HG02885 (cell line): ENCODE measurements at regions not wholly inside any gene's neighbourhood (a gene's known extent, or its start where the extent isn't known, plus 50 kb on each side); places are given as distances from the start of the nearest gene placed in this dataset.
"Not testable (repeated sequence)": the region's sequence is repeated elsewhere in the genome, so short reads cannot be mapped to it uniquely, and the experiment has no call there.

Experiments used
- ATAC-seq: cut with Tn5 transposase; IDR thresholded peaks from one replicate; pipeline ENCODE4 v1.9.1; 2021; ENCODE audit warnings: mild to moderate bottlenecking; ENCODE audit not compliant: unreplicated experiment, poor library complexity

DNA sequence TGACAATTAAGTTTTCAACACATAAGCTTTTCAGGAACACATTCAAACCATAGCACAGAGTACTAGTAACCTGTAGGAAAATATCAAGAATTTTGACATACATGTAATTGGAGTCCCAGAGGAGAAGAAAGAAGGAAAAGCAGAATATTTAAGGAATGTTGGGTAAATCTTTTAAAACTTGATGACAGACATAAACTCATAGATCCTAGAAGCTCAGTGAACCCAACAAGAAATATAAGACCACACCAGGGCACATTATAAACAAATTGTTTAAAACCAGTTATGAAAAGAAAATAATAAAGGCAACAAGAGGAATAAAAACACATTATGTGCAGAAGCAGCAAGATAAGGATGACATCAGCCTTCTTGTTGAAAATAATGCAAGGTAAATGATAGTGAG, 151.5 kb upstream of the ATXN1 start:
- no peak for ATAC-seq

DNA sequence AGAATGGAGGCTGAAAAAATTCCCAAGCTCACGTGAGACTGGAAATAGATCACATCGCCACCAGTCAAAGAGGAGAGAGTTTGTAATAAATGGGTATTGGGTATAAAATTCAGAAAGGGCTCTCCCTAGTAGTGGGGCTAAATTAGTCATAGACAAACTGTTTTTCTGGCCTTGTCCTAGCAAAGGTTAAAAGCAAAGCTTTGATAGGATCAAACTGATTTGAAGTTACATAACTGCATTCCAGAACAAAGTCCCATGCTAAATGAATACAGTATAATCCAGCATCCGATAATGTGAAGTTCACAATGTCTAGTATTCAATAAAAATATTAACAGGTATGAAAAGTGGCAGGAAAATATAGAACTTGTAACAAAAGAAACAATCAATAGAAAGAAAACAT, 149.8 kb upstream of the ATXN1 start:
- ATAC-seq = no peak

DNA sequence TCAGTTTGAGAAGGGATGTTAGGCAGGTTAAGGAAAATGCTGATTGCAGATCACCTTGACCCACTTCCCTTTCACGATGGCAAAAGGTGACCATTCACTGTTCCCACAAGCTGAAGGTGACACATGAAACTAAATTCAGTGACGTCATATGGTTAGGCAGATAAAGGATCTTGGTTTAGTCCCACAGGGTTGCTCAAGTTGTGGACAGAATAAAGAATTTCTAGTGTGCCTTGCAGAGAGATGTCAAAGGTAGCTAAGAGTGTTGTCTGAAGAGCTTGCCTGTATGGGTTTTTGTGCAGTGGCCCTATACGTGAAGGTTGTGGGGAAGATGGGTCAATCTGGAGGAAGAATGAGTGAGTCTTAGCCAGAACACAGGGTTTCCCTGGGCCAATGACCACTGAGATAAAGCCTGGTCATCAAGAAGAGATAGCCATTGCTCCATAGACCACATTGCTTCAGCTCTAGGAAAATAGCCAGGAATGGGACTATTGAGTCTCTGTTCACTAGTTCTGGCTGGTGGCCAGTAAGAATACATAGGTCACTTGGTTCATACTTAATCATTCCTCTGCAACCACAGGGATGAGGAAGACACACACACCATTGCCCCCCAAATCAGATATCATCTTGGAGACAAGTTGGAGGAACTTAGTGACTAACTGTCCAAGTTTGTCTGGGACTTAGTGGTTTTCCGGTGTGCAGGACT, 148.5 kb upstream of the ATXN1 start:
- ATAC-seq = no peak

DNA sequence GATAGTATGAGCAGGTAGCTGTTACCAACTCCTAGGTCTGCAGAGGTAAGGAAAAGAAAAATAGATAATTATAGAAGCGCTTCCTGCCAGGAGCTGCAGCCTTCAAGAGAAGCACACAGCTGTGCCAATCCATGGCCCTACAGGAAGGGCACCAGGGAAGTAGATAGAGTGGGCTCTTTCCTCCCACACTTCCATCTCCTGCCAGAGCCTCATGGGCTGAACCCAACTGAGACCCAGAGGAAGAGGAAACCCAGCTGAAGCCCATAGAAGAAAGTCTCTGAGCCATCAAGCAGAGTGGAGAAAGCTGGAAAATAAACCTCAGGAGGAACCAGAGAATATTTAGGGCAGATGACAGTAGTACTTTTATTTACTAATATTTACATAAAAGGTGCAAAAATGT, 146.7 kb upstream of the ATXN1 start:
- no peak for ATAC-seq

DNA sequence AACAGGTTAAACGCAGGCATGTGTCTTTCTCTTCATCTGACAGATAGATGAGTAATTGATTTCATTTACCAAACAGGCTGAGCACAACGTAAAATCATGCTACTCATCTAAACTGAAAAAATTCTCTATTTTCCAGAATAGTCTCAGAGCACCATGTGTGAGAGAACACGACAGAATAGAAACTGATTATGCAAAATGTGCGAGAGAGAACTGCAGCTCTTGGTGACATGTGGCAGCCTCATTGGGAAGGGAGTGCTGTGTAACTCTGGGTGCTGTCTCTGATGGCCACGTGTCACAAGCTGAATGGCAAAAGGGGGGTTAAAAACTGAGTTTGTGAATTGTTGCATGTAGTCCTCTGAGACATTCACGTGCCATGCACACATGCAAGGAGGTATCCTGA, 143.7 kb upstream of the ATXN1 start:
- no peak for ATAC-seq

DNA sequence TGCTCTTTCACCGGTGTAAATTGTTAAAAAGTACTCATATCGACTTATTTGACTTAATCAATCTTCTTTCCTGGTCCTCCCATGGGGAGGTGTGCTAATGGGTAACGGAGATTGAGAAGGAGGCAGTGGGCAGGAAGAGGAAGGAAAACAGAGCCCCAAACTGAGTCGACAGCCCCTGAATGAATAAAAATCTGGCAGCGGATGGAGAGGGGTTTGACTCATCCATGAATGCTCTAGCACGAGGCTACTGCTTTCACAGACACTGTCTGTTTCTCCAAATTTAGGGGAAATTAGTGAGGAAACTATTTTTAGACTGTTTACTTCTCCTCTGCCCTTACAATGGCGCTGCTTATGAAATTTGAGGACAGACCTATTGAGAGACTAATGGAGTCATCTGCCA, 142.2 kb upstream of the ATXN1 start:
- no peak for ATAC-seq

DNA sequence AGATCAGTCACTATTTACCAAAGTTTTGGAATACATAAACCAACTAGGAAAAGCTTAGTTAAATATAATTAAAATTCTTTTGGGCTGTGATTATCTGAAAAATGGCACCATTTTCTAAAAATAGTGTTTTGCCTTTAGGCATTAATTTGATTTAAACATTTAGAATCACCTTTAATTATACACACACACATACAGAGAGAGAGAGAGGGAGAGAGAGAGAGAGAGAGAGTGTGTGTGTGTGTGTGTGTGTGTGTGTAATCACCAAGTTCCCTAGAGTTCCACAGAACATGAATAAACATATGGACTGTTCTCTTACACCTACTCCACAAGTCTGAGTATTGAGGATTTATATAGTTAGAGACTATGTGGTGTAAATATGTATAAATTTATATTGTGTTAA, 141.2 kb upstream of the ATXN1 start:
- no peak for ATAC-seq

DNA sequence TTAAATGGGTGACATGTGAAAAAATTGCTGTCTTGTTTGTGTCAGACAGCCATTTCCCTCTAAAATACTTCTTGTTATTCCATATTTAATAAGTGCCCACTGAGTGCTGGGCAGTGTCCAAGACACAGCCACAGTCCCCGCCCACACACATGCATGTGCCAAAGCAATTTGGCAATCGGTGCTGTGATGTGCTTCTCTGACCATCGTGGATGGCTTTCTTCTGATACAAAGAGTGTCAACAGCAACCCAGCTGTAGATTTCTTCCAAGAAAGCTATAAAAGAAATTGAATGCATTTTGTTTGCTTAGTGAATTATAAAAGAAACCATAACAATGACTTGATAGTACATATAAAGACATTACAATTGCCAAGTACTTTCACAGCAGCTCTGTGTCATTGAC, 140.5 kb upstream of the ATXN1 start:
- ATAC-seq = no peak

DNA sequence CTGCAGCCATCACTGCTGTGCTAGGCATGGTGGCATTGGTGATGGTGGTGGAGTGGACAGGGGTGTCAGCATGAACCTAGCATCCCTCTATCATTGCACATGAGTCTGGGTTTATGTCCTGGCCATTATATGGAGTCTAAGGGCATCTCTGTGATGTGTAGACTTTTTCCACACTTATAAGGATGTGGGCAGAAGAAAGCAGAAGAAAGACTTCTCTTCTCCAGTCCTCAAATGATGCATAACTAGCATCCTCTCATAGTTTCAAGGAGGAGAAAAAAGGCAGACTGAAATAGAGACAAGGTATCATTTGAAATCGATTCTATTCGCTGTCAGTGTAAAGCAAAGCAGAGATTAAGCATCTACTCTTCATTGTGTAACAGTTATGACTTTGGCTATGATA, 140.0 kb upstream of the ATXN1 start:
- ATAC-seq = no peak

DNA sequence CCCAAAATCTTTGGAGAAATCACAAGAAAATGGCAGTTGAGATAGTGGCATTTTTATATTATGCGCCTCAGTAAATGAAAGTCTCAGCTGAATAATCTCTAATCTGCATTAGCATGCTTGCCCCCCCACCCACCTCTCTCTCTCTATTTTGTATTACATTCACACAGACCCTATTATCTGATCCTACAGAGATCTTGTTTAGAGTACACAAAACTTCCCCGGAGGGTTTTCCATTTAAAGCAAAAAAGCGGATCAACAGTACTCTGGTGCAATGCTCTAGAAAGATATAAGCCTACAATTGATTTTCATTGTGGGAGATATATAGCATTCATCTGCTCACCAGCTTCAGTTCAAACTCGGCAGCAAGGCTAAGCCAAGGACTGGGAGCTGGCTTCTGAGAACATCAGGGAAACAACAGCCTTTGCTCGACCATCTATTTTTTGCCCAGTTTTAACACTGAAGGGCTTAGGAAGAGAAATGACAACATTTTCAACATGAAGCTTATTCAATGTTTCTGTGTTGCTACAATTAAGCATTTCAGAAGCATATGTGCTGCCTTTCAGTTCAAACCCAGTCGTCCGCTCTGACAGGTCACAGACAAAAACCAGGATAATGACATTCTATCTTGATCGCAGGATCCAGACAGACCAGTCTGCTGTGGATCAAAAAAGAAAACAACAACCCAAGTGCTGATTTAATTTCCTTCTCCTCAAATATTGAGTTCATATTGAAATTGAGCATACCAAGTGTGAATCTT, 137.6 kb upstream of the ATXN1 start:
- no peak for ATAC-seq

DNA sequence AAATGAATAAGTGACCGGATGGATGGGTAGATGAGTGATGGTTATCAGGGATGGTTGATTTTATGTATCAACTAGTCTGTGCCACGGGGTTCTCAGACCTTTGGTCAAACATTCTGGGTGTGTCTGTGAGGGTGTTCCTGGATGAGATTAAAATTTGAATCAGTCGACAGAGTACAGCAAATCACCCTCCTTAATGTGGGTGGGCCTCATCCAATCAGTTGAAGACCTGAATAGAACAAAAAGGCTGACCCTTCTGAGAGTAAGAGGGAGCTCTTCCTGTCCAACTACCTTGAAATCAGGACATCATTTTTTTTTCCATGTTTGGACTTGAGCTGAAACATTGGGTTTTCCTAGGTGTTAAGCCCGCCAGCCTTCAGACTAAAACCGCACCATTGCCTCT, 136.4 kb upstream of the ATXN1 start:
- ATAC-seq = no peak

DNA sequence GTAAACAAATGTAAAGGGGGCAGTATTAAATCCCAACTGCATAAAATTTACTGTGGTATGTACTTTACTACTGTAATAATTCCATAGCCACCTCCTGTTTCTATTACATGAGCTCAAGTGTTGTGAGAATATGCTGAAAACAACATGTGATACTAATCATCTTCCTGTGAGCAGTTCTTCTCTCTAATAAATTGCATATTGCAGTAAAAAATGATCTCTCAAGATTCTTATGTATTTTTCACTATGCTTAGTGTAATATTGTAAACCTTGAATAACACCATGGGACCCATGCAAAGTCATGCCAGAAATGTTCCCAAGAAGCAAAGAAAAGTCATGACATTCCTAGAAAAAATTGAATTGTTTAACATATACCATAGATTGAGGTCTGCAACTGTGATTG, 133.0 kb upstream of the ATXN1 start:
- no peak for ATAC-seq

DNA sequence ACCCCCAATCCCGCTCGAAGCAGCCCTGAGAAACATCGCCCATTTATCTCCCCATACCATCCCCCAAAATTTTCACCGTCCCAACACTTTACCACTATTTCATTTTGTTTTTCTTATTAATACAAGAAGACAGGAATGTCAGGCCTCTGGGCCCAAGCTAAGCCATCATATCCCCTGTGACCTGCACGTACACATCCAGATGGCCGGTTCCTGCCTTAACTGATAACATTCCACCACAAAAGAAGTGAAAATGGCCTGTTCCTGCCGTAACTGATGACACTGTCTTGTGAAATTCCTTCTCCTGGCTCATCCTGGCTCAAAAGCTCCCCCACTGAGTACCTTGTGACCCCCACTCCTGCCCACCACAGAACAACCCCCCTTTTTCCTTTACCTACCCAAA, 129.8 kb upstream of the ATXN1 start:
- ATAC-seq = not testable (repeated sequence)

DNA sequence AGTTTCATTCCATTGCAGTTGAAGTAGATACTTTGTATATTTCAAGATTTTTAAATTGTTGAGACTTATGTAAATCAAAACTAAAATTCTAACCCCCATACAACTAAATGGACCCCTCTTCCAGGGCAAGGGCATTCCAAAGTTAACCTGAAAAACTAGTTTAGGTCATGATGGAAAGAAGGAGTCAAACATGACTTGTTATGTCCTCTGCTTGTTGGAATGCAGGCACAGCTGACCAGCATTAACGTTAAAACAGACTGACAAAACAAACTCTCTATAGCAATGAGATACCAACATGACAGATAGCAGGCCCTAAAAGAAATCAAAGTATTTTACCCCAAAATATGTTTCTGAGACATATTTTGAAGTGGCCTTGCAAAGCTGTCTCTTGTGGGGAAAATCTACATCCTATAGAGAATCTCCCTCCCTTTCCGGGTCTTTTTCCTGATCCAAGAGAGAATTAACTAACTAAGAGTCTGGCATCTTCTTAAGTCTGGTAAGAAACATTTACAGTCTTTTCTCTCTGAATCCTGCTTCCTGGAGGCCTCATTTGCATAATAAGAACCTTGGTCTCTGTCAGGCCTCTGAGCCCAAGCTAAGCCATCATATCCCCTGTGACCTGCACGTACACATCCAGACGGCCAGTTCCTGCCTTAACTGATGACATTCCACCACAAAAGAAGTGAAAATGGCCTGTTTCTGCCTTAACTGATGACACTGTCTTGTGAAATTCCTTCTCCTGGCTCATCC, 124.3 kb upstream of the ATXN1 start:
- ATAC-seq = no peak

DNA sequence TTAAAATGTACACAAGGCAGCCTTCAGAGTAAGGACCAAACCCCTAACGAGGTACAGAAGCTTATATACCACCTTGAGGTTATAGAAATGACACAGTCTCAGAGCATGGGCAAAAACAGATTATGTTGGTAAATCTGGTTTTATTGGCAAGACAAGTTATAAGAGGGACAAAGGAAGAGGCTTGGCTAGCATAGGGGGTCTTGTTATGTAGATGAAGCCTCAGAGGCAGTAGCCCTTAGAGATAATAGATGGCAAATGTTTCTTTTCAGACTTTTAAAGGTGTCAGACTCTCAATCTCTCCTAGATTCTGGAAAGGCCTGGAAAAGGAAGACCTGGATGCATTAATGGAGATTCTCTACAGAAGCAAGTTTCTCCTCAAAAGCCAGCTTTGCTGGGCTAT, 123.3 kb upstream of the ATXN1 start:
- ATAC-seq = no peak

DNA sequence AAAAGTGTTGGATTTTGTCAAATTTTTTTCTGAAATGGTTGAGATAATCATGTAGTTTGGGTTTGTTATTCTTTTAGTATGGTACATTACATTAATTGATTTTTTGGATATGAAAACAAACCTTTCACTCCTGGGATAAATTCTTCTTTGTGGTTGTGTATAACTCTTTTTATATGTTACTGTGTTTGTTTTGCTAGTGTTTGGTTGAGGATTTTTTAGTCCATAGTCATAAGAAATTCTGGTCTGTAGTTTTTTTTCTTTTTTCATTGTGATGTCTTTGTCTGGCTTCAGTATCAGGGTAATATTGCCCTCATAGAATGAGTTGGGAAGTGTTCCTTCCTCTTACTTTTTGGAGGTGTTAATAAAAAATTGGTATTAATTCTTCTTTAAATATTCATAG, 122.2 kb upstream of the ATXN1 start:
- no peak for ATAC-seq

DNA sequence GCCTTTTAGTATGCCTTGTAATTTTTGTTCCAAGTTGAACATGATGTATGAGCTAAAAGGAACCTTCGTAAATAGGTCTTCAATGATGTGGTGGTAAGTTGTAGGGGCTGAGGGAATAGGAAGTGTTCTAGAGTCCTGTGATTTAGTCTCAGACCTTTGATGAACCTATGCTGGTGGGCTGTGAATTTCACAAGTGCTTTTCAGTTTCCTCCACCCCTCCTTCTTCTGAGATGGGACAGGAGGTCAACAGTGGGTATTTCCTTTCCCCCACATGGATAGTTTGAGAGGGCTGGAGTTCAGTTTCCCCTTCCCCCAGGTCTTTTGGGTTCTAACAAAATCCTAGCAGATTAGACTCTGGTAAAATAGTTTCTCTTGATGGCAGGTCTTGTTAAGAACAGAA, 121.0 kb upstream of the ATXN1 start:
- no peak for ATAC-seq

DNA sequence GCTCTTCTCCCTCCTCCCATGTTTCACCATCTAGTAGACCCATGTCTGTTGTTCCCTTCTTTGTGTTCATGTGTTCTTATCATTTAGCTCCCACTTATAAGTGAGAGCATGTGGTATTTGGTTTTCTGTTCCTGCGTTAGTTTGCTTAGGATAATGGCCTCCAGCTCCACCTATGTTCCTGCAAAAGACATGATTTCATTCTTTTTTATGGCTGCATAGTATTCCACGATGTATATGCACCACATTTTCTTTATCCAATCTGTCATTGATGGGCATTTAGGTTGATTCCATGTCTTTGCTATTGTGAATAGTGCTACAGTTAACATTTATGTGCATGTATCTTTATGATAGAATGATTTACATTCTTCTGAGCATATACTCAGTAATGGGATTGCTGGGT, 115.6 kb upstream of the ATXN1 start:
- not testable (repeated sequence) for ATAC-seq

DNA sequence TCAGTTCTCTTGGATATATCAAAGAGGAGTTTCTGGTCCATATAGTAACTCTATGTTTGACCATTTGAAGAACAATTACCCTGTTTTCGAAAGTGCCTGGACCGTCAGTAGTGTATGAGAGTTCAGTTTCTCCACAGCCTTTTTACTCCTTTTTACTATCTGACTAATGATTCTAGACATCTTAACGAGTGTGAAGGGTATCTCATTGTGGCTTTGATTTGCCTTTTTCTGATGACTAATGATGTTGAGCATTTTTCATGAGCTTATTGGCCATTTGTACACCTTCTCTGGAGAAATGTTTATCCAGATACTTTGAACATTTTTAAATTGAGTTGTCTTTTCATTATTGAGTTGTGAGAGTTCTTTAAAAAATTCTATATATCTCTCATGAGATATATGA, 114.9 kb upstream of the ATXN1 start:
- ATAC-seq = no peak

DNA sequence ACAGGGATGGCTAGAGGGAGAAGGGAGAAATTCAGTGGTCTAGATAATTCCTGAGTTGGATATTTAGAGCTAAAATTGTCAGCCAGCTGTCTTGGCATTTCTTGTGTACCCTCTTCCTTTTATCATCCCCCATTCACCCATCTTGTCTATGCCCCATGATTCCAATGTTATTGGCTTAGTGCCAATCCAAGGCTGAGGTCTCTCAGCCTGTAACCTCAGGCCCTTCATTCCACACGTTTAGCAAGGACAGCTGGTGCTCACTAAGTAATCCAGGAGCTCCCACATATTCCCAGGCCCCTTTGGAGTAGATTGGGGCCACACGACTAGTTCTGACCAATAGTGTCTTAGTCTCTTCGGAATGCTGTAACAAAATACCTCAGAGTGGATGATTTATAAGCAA, 112.4 kb upstream of the ATXN1 start:
- no peak for ATAC-seq

DNA sequence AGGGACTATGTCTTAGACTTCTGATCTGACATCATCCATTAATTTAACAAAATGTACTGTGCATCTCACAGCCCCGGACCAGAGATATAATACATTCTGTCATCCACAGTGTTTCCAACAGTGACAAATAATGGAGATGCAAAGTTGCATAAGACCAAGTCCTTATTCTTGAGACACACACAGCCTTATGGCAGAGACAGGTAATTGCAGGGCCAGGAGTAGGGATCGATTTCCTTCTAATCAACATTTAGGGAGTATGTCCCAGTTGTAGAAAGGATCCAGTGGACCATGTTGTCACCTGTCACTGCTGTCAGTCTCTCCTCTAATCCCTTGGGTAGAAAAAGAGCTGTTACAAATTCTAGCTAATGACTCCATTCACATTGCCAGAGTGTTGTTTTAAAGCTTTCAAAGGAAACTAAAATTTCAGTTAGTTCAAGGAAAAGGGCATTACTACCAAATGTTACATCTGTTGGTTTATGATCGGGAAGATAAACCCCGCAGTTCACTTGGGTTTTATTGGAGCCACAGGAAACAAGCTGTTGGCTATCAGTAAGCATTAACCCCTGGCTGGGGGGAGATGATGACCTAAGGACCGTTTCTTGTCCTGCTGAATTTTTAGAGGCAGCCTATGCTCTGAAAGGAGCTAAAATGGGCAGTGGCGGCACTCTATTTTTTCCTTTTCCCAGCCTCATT, 111.4 kb upstream of the ATXN1 start:
- no peak for ATAC-seq
